ENCODE measurements at regions not wholly inside any gene's neighbourhood (a gene's known extent, or its start where the extent isn't known, plus 50 kb on each side); places are given as distances from the start of the nearest gene placed in this dataset.

- Histone ChIP-seq H3K4me2 (ENCODE audit: insufficient read depth, insufficient read length, low read length) (no peak overlapping the region), H3K14ac (ENCODE audit: insufficient read depth, low read length) (no peak overlapping the region), H3K56ac (ENCODE audit: insufficient read length, low read depth, low read length) (no peak overlapping the region), H3K4me1 (ENCODE audit: insufficient read depth, low read length) (peaks cover 4% of the 10 kb centered on the region; the same call in 1 of the 2 replicates), H2BK12ac (ENCODE audit: insufficient read length, low read depth, low read length) (no peak overlapping the region), H2BK120ac (ENCODE audit: low read depth, low read length, poor library complexity, severe bottlenecking) (no peak overlapping the region), H3K79me2 (ENCODE audit: insufficient read depth, low read length) (no peaks in the 10 kb centered on the region), H2BK15ac (ENCODE audit: low read depth, low read length) (no peak overlapping the region), H3K23me2 (ENCODE audit: insufficient read length, low read depth, low read length, poor library complexity, severe bottlenecking) (no peaks in the 10 kb centered on the region), H3K9me3 (ENCODE audit: control insufficient read depth, low read depth, low read length) (no peaks in the 10 kb centered on the region), H4K20me1 (ENCODE audit: control insufficient read depth, insufficient read depth, insufficient read length) (no peaks in the 10 kb centered on the region), H3K27ac (ENCODE audit: insufficient read length, low read depth, low read length) (no peak overlapping the region), H3K27me3 (ENCODE audit: insufficient read depth, low read length) (no peaks in the 10 kb centered on the region), H3T11ph (ENCODE audit: low read length) (no peak overlapping the region), H4K5ac (ENCODE audit: insufficient read length, low read depth, low read length) (no peak overlapping the region), H2BK5ac (ENCODE audit: insufficient read length, low read length) (no peak overlapping the region), H3K4ac (ENCODE audit: low read depth, low read length) (no peak overlapping the region), H4K8ac (replicated peaks; ENCODE audit: insufficient read length, low read depth, low read length) (no peak overlapping the region), H4K91ac (ENCODE audit: insufficient read length, low read depth, low read length) (no peak overlapping the region), H2BK20ac (ENCODE audit: low read depth, low read length, poor library complexity, severe bottlenecking) (no peak overlapping the region), H2AFZ (ENCODE audit: low read length) (no peak overlapping the region), H2AK5ac (ENCODE audit: insufficient read length, low read length) (no peak overlapping the region), H3K79me1 (ENCODE audit: insufficient read depth, low read depth, low read length, poor library complexity, severe bottlenecking) (no peaks in the 10 kb centered on the region), H3K9ac (ENCODE audit: extremely low read depth, insufficient read length, low read length) (no peak overlapping the region), H3K18ac (ENCODE audit: insufficient read length, low read depth, low read length) (no peak overlapping the region), H3K23ac (ENCODE audit: insufficient read length, low read depth, low read length) (no peak overlapping the region)
- Mint-ChIP-seq H3K36me3 (ENCODE audit: insufficient read depth in 1 of 3, low read depth in 3 of 3) (peaks cover 7 to 20% (median 7%) of the 10 kb centered on the region in 3 experiments; a peak in 5 of 7 replicates), H3K27me3 (ENCODE audit: low read depth) (peaks cover 2% of the 10 kb centered on the region), H3K4me1 (peaks cover 13 to 16% of the 10 kb centered on the region in 2 experiments), H3K9me3 (peaks cover 10 to 22% of the 10 kb centered on the region in 2 experiments), H3K4me3 (no peak overlapping the region), H3K27ac (no peak overlapping the region)
- no CpG with 5 or more reads among the region's 10 CpGs for WGBS (ENCODE audit: extremely low coverage, insufficient read length, low lambda C conversion rate)
- DNase-seq = no peak
- TF ChIP-seq, protein P1, sequence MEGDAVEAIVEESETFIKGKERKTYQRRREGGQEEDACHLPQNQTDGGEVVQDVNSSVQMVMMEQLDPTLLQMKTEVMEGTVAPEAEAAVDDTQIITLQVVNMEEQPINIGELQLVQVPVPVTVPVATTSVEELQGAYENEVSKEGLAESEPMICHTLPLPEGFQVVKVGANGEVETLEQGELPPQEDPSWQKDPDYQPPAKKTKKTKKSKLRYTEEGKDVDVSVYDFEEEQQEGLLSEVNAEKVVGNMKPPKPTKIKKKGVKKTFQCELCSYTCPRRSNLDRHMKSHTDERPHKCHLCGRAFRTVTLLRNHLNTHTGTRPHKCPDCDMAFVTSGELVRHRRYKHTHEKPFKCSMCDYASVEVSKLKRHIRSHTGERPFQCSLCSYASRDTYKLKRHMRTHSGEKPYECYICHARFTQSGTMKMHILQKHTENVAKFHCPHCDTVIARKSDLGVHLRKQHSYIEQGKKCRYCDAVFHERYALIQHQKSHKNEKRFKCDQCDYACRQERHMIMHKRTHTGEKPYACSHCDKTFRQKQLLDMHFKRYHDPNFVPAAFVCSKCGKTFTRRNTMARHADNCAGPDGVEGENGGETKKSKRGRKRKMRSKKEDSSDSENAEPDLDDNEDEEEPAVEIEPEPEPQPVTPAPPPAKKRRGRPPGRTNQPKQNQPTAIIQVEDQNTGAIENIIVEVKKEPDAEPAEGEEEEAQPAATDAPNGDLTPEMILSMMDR (conservative IDR thresholded peaks at IDR 0.05) = no peak
Measured at GRCh38 chr5:3875144-3875543, 279.5 kb downstream of the IRX1 start.

Measured in H9 (cell line).